ENCODE measurements at regions not wholly inside any gene's neighbourhood (a gene's known extent, or its start where the extent isn't known, plus 50 kb on each side); places are given as distances from the start of the nearest gene placed in this dataset.

DNA sequence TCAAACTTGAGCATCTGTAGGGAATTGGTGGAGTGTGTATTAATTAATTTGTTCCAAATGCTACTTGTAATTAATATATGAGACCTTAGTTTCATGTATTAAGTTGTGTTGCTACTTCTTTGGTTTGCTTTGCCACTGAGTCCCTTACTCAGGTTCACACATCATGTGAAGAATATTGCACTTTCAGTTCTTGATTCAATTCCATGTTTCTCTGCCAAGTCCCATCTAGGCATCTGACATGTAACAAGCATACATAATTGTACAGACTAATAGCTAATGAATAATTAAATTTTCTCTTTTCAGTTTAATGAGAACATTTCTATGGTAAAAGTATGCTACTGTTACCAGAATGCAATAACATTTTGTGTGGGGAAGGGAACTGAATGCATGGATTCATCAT is 640.0 kb downstream of the TMTC2 start:
- no peak overlapping the region for H3K27ac ChIP-seq
- TF ChIP-seq, protein P1, sequence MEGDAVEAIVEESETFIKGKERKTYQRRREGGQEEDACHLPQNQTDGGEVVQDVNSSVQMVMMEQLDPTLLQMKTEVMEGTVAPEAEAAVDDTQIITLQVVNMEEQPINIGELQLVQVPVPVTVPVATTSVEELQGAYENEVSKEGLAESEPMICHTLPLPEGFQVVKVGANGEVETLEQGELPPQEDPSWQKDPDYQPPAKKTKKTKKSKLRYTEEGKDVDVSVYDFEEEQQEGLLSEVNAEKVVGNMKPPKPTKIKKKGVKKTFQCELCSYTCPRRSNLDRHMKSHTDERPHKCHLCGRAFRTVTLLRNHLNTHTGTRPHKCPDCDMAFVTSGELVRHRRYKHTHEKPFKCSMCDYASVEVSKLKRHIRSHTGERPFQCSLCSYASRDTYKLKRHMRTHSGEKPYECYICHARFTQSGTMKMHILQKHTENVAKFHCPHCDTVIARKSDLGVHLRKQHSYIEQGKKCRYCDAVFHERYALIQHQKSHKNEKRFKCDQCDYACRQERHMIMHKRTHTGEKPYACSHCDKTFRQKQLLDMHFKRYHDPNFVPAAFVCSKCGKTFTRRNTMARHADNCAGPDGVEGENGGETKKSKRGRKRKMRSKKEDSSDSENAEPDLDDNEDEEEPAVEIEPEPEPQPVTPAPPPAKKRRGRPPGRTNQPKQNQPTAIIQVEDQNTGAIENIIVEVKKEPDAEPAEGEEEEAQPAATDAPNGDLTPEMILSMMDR (conservative IDR thresholded peaks at IDR 0.05): no peak

DNA sequence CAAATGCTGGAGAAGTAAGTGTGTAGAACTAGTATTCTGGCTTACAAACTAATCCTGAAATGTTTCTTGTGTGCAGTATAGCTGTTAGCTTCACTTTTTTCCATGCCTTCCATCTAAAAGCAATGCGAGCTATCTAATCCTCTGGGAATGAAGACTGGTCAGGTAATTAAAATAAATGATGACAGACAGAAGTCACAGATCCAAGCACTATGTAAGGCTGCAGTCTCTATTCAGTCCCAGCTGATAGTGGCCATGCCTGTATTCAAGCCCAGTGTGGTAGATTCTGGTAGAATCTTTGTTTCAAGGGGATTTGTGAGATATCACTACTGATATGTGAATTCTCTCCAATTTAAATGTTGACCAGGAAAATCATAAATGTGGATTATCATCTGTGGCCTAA is 637.2 kb downstream of the TMTC2 start:
- TF ChIP-seq, protein P1 (conservative IDR thresholded peaks at IDR 0.05): no peak
- no peak overlapping the region for H3K27ac ChIP-seq

DNA sequence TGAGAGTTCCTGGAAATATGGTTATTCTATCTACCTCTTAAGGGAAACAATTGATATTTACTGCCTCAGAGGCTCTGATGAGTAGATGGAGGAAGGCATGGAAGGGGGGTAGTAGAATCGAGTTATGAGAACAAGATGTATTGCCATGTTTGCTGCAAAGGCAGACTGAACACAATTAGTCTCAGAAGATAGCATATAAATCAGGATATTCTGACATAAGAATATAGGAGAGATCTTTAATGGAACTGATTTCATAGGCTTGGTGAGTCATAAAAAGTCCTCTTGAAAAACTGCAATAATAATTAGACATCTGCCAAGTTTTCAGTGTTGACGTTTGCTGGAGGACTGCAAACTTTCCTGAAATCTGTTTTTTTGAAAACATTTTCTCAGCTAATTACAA is 636.1 kb downstream of the TMTC2 start:
- TF ChIP-seq, protein P1 (conservative IDR thresholded peaks at IDR 0.05): no peak

DNA sequence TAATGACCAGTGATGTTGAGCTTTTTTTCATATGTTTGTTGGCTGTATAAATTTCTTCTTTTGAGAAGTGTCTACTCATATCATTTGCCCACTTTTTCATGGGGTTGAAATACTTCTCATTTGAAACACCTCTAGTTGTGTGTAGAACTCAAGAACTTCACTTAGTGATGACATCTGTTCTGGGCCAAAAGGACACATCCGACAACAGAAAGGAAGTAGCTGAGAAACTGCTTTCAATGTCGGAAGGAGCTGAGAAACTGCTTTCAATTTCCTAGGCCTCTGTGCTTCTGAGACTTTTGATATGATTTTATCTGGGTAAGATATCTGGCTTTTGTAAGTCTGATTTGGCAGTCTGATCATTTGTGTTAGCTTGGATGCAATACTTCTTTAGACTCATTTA is 635.3 kb downstream of the TMTC2 start:
- H3K27ac ChIP-seq: no peak overlapping the region
- TF ChIP-seq, protein P1 (conservative IDR thresholded peaks at IDR 0.05): no peak

More for the DNA sequence above, 636.1 kb downstream of the TMTC2 start:
- H3K27ac ChIP-seq: no peak overlapping the region

DNA sequence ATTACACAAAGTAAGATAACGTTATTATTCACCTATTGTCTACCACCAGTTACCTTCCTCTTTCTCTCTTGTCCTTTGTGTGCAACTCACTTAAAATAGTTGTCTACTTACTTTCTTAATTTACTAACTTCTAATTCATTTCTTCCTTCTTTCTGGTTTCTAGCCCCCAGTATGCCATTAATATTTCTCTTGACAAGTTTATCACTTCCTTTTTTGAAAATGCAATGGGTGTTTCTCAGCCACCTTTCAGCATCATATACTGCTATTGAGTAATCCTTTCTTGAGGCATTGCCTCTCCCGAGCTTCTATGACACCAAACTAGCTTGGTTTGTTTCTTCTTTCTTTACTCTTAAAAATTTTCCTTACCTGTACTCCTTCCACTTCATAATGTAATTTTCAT is 633.6 kb downstream of the TMTC2 start:
- no peak overlapping the region for H3K27ac ChIP-seq
- TF ChIP-seq, protein P1 (conservative IDR thresholded peaks at IDR 0.05): no peak

DNA sequence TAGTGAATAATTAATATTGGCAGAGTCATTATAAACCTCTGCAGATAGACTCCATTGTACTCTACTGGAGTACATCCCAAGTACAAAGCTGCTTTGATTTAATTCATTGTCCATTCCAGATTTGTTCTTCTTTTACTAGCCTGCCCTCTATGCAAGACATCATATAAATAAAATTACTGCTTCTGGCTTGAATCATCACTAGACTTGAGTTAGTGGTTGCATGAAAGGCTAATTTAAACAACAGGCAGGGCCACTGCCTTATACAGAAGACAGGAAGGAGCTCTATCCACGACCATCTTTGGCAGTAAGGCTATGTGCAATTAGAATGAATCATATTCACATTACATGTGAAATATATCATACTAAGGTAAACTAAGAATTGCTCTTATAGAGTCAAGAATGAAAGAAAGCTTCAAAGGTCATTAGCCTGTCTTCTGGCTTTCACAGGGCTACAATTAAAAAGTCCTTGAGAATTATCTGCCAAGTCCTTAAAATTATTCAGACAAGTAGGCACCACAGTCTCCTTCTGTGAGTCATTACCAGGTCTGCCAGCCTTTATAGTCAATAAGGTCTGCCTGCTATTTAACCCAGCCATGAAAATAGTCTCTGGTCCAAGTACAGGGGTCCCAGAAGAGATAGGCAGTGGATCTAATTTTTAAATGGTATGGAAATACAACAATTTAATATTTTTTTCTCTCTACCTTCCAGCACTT is 631.8 kb downstream of the TMTC2 start:
- TF ChIP-seq, protein P1 (conservative IDR thresholded peaks at IDR 0.05): no peak
- no peak overlapping the region for H3K27ac ChIP-seq

DNA sequence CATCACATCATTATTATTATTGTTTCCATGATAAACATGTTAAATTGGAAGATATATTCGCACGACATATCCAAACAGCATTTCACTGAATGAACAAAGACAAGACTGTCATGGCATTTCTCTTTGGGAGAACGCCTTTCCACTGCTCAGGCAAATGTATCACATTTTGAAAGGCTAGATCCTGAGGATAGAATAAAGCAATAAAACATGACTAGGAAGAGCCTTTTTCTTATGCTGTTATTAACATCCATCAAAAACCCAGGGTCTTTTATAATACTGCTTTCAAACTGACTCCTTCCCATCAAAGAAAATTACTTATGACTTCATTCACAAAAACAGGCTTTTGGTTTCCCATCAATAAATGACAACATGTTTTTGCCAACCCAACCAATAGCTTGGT is 630.9 kb downstream of the TMTC2 start:
- TF ChIP-seq, protein P1 (conservative IDR thresholded peaks at IDR 0.05): no peak
- H3K27ac ChIP-seq: no peak overlapping the region

Measured in VCaP (cell line).